Keratinocyte (primary cell): ENCODE measurements at regions not wholly inside any gene's neighbourhood (a gene's known extent, or its start where the extent isn't known, plus 50 kb on each side); places are given as distances from the start of the nearest gene placed in this dataset.

Experiments
- DNase-seq: peaks from one replicate; pipeline ENCODE4 v3.0.0-alpha.2; 2011; ENCODE audit warnings: low read depth, missing footprints, low spot score
- FAIRE-seq: peaks from 2 replicates; lab custom pipeline; 2011; peaks lifted over from hg19 to GRCh38; lab: Jason Lieb, UNC
- H2AFZ ChIP-seq: 2 replicates; pipeline ENCODE4 v1.6.0; 2012; ENCODE audit warnings: low read length, control low read depth, inconsistent platforms; ENCODE audit not compliant: control insufficient read depth
- H3K27ac ChIP-seq: 2 replicates; pipeline ENCODE4 v1.5.1; 2011; ENCODE audit warnings: low read length; ENCODE audit not compliant: control insufficient read depth, insufficient read depth
- H3K27me3 ChIP-seq: 3 replicates; pipeline ENCODE4 v1.6.0; 2011; ENCODE audit warnings: low read length; ENCODE audit not compliant: control insufficient read depth, insufficient read depth; ENCODE audit errors: extremely low read depth
- H3K36me3 ChIP-seq, 2 experiments: 2 replicates in 1 of 2; 3 replicates in 1 of 2; pipeline ENCODE4 v1.5.1; 2011; ENCODE audit warnings: low read length in 2 of 2, mild to moderate bottlenecking in 1 of 2; ENCODE audit not compliant: control insufficient read depth in 2 of 2, insufficient read depth in 2 of 2; ENCODE audit errors: extremely low read depth in 1 of 2
- H3K4me1 ChIP-seq: 3 replicates; pipeline ENCODE4 v1.5.1; 2011; ENCODE audit warnings: low read length; ENCODE audit not compliant: control insufficient read depth, insufficient read depth; ENCODE audit errors: extremely low read depth
- H3K4me2 ChIP-seq: 3 replicates; pipeline ENCODE4 v1.6.0; 2011; ENCODE audit warnings: low read depth, low read length; ENCODE audit not compliant: control insufficient read depth, insufficient read depth; ENCODE audit errors: extremely low read depth
- H3K4me3 ChIP-seq, 3 experiments: fragments of 200-600 bp in 1 of 3; sonication (generic) in 1 of 3; 2 replicates in 2 of 3; 3 replicates in 1 of 3; pipeline ENCODE4 v1.5.1; 2011 to 2016; ENCODE audit warnings: low read length in 3 of 3, mild to moderate bottlenecking in 3 of 3, control low read depth in 2 of 3, inconsistent platforms in 1 of 3, low read depth in 1 of 3, mixed read lengths in 1 of 3, mixed run types in 1 of 3, moderate library complexity in 1 of 3; ENCODE audit not compliant: control insufficient read depth in 2 of 3, insufficient read depth in 2 of 3; ENCODE audit errors: extremely low read depth in 1 of 3
- H3K79me2 ChIP-seq: 2 replicates; pipeline ENCODE4 v1.6.0; 2012; ENCODE audit warnings: low read length; ENCODE audit not compliant: control insufficient read depth, insufficient read depth
- H3K9ac ChIP-seq: 3 replicates; pipeline ENCODE4 v1.6.0; 2011; ENCODE audit warnings: low read length; ENCODE audit not compliant: control insufficient read depth, insufficient read depth; ENCODE audit errors: extremely low read depth
- H3K9me1 ChIP-seq: 3 replicates; pipeline ENCODE4 v1.6.0; 2011; ENCODE audit warnings: low read length; ENCODE audit not compliant: control insufficient read depth, insufficient read depth; ENCODE audit errors: extremely low read depth
- H3K9me3 ChIP-seq: 2 replicates; pipeline ENCODE4 v1.5.1; 2012; ENCODE audit warnings: low read depth, low read length; ENCODE audit not compliant: control insufficient read depth
- H4K20me1 ChIP-seq: 3 replicates; pipeline ENCODE4 v1.6.0; 2011; ENCODE audit warnings: low read length; ENCODE audit not compliant: control insufficient read depth, insufficient read depth; ENCODE audit errors: extremely low read depth
- CTCF ChIP-seq, 3 experiments: IDR thresholded peaks in 1 of 3; conservative IDR thresholded peaks in 1 of 3; optimal IDR thresholded peaks in 1 of 3; 2 replicates in 2 of 3; 3 replicates in 1 of 3; pipeline versions ENCODE3 to v1.5.1; 2011; ENCODE audit warnings: low read length in 3 of 3, mild to moderate bottlenecking in 3 of 3, moderate library complexity in 2 of 3, control low read depth in 1 of 3, inconsistent platforms in 1 of 3; ENCODE audit not compliant: insufficient read depth in 2 of 3; ENCODE audit errors: extremely low read depth in 1 of 3
- EZH2 ChIP-seq: IDR thresholded peaks from one replicate; pipeline ENCODE4 v1.6.1; 2012; ENCODE audit warnings: inconsistent platforms, mild to moderate bottlenecking, low read length, moderate library complexity
- dilution Hi-C: fragments of 300-500 bp; cut with MboI; formaldehyde crosslinking; loops from one replicate; pipeline ENCODE4 v1.7.0; 2020; ENCODE audit warnings: low sequenced_read_pairs; ENCODE audit not compliant: extremely low pct_ligation_motif_present

- dilution Hi-C loops: no loop called here
- no peaks in the 10 kb centered on the region for H4K20me1 ChIP-seq
- H3K9ac ChIP-seq: no peak overlapping the region
- H3K4me1 ChIP-seq: no peaks in the 10 kb centered on the region
- no peak overlapping the region for H3K4me3 ChIP-seq
- no peaks in the 10 kb centered on the region for H3K9me3 ChIP-seq
- H3K4me2 ChIP-seq: no peak overlapping the region
- no peak overlapping the region for H3K27ac ChIP-seq
- FAIRE-seq: no peak
- H3K79me2 ChIP-seq: no peaks in the 10 kb centered on the region
- no peak overlapping the region for H2AFZ ChIP-seq
- no peaks in the 10 kb centered on the region for H3K27me3 ChIP-seq
- no peaks in the 10 kb centered on the region for H3K9me1 ChIP-seq
- H3K36me3 ChIP-seq: no peaks in the 10 kb centered on the region
- TF ChIP-seq CTCF (optimal IDR thresholded peaks at IDR 0.05 in 1 of 3, IDR thresholded peaks at IDR 0.05 in 1 of 3, conservative IDR thresholded peaks at IDR 0.05 in 1 of 3; ENCODE audit: extremely low read depth in 1 of 3, insufficient read depth in 2 of 3, low read length in 3 of 3) (no peak), EZH2 (no peak)
- no peak for DNase-seq
These were observed 148.5 kb downstream of the MAGEC1 start for GRCh38 chrX:142052238-142052637.

GRCh38 chrX:142043196-142043595 lies 139.5 kb downstream of the MAGEC1 start:
- Histone ChIP-seq H3K9me1 (no peaks in the 10 kb centered on the region), H3K4me1 (no peaks in the 10 kb centered on the region), H2AFZ (no peak overlapping the region), H3K4me3 (no peak overlapping the region), H3K27me3 (no peaks in the 10 kb centered on the region), H3K36me3 (no peaks in the 10 kb centered on the region), H3K9me3 (no peaks in the 10 kb centered on the region), H3K9ac (no peak overlapping the region), H3K4me2 (no peak overlapping the region), H4K20me1 (no peaks in the 10 kb centered on the region), H3K79me2 (no peaks in the 10 kb centered on the region), H3K27ac (no peak overlapping the region)
- DNase-seq: no peak
- dilution Hi-C loops: no loop called here
- TF ChIP-seq EZH2 (no peak), CTCF (optimal IDR thresholded peaks at IDR 0.05 in 1 of 3, IDR thresholded peaks at IDR 0.05 in 1 of 3, conservative IDR thresholded peaks at IDR 0.05 in 1 of 3; ENCODE audit: extremely low read depth in 1 of 3, insufficient read depth in 2 of 3, low read length in 3 of 3) (no peak)
- FAIRE-seq: no peak
